HEK293T (cell line): ENCODE measurements at regions not wholly inside any gene's neighbourhood (a gene's known extent, or its start where the extent isn't known, plus 50 kb on each side); places are given as distances from the start of the nearest gene placed in this dataset.

ENCODE experiments used
- ARNT ChIP-seq: fragments of 450-650 bp; IDR thresholded peaks from 2 replicates; pipeline ENCODE4 v1.6.1; 2017; ENCODE audit warnings: mild to moderate bottlenecking
- BHLHE40 ChIP-seq: fragments of 450-650 bp; IDR thresholded peaks from 2 replicates; pipeline ENCODE4 v1.6.1; 2016; ENCODE audit warnings: mild to moderate bottlenecking, moderate library complexity, borderline replicate concordance
- ELF4 ChIP-seq: fragments of 450-650 bp; IDR thresholded peaks from 2 replicates; pipeline ENCODE4 v1.6.1; 2017; ENCODE audit warnings: antibody characterized with exemption
- FOXA1 ChIP-seq: fragments of 450-650 bp; IDR thresholded peaks from 2 replicates; pipeline ENCODE4 v1.6.1; 2016; ENCODE audit warnings: mild to moderate bottlenecking
- L3MBTL2 ChIP-seq: fragments of 450-650 bp; conservative IDR thresholded peaks from 2 replicates; pipeline ENCODE4 v1.6.1; 2016; ENCODE audit warnings: mild to moderate bottlenecking
- SP1 ChIP-seq: fragments of 450-650 bp; IDR thresholded peaks from 2 replicates; pipeline ENCODE4 v1.6.1; 2017
- TARDBP ChIP-seq: fragments of 450-650 bp; IDR thresholded peaks from 2 replicates; pipeline ENCODE4 v1.6.1; 2016

DNA sequence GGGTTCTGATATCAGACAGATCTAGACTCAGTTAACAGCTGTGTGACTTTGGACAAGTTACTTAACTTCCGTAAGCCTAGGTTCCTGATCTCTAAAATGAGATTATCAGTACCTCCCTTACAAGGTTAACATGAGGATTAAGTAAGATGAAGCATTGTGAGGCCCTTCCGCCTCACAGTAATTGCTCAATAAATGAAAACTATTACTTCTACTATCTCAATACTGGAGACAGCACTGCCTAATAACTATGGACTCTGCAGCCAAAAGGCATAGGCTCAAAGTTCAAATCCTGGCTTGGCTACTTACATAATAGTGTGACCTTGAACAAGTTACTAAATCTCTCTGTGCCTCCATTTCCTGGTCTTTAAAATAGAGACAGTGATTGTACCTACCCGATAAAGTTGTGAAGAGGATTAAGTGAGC is 82.0 kb upstream of the ATP11B start:
- TF ChIP-seq SP1: no peak
- no peak for TF ChIP-seq BHLHE40
- TF ChIP-seq ARNT: no peak
- no peak for TF ChIP-seq L3MBTL2
- no peak for TF ChIP-seq FOXA1
- TF ChIP-seq TARDBP: no peak
- no peak for TF ChIP-seq ELF4
